PFSK-1 (cell line): ENCODE measurements at regions not wholly inside any gene's neighbourhood (a gene's known extent, or its start where the extent isn't known, plus 50 kb on each side); places are given as distances from the start of the nearest gene placed in this dataset.

Source experiments
- FOXP2 ChIP-seq: optimal IDR thresholded peaks from 2 replicates; pipeline ENCODE3; 2011; ENCODE audit warnings: borderline replicate concordance, control low read depth, inconsistent platforms; ENCODE audit not compliant: insufficient read depth; ENCODE audit errors: extremely low read length, extremely low read depth
- POLR2AphosphoS5 ChIP-seq: IDR thresholded peaks from 2 replicates; pipeline ENCODE4 v1.6.1; 2012; ENCODE audit warnings: low read depth, mild to moderate bottlenecking, control low read depth, low read length, moderate library complexity
- REST ChIP-seq, 2 experiments: IDR thresholded peaks; 2 replicates each; pipeline versions ENCODE4 v1.6.1 to v1.8.0; 2011 to 2012; ENCODE audit warnings: low read depth in 2 of 2, low read length in 2 of 2, control low read depth in 1 of 2, inconsistent platforms in 1 of 2, mild to moderate bottlenecking in 1 of 2, moderate library complexity in 1 of 2; ENCODE audit not compliant: insufficient read depth in 1 of 2
- SIN3A ChIP-seq: IDR thresholded peaks from 2 replicates; pipeline ENCODE4 v1.6.1; 2012; ENCODE audit warnings: mild to moderate bottlenecking, low read length, moderate library complexity, borderline replicate concordance; ENCODE audit not compliant: insufficient read depth
- TAF1 ChIP-seq: IDR thresholded peaks from 2 replicates; pipeline ENCODE4 v1.6.1; 2012; ENCODE audit warnings: low read length, control low read depth, borderline replicate concordance; ENCODE audit not compliant: insufficient read depth

GRCh38 chr7:106812027-106812643, 52.9 kb upstream of the PIK3CG start:
- TF ChIP-seq FOXP2 (no peak), REST (IDR thresholded peaks at IDR 0.05; ENCODE audit: insufficient read depth in 1 of 2, low read depth in 2 of 2, low read length in 2 of 2) (no peak), TAF1 (no peak), SIN3A (no peak), POLR2AphosphoS5 (no peak)

GRCh38 chr7:106813705-106814305, 51.3 kb upstream of the PIK3CG start:
- TF ChIP-seq POLR2AphosphoS5 (no peak), FOXP2 (no peak), TAF1 (no peak), SIN3A (no peak), REST (IDR thresholded peaks at IDR 0.05; ENCODE audit: insufficient read depth in 1 of 2, low read depth in 2 of 2, low read length in 2 of 2) (no peak)

GRCh38 chr7:106814887-106815286, 50.2 kb upstream of the PIK3CG start:
- TF ChIP-seq REST (IDR thresholded peaks at IDR 0.05; ENCODE audit: insufficient read depth in 1 of 2, low read depth in 2 of 2, low read length in 2 of 2) (no peak), FOXP2 (no peak), POLR2AphosphoS5 (no peak), SIN3A (no peak), TAF1 (no peak)
